Kidney (tissue), 13 donors: ENCODE measurements at regions not wholly inside any gene's neighbourhood (a gene's known extent, or its start where the extent isn't known, plus 50 kb on each side); places are given as distances from the start of the nearest gene placed in this dataset.
"Not testable (repeated sequence)": the region's sequence is repeated elsewhere in the genome, so short reads cannot be mapped to it uniquely, and the experiment has no call there.

Source experiments
- DNase-seq, 5 donors: peaks; one replicate each; pipeline ENCODE4 v3.0.0-alpha.2; 2013 to 2020
- FAIRE-seq: peaks from 2 replicates; lab custom pipeline; 2012; peaks lifted over from hg19 to GRCh38; lab: Jason Lieb, UNC
- H3K27ac ChIP-seq, 2 donors: one replicate each; pipeline ENCODE4 v1.7.0; 2013; ENCODE audit warnings: low read depth in 2 of 2, low read length in 2 of 2, inconsistent platforms in 1 of 2
- H3K27me3 ChIP-seq: one replicate; pipeline ENCODE4 v1.7.1; 2013; ENCODE audit warnings: low read length, inconsistent platforms; ENCODE audit not compliant: control insufficient read depth, insufficient read depth
- H3K36me3 ChIP-seq, 3 donors: one replicate each; pipeline versions ENCODE4 v1.7.0 to v1.7.1; 2013; ENCODE audit warnings: low read length in 3 of 3, control low read depth in 1 of 3, inconsistent platforms in 1 of 3; ENCODE audit not compliant: insufficient read depth in 3 of 3, control insufficient read depth in 2 of 3
- H3K4me1 ChIP-seq, 3 donors: one replicate each; pipeline versions ENCODE4 v1.7.0 to v1.7.1; 2013; ENCODE audit warnings: low read length in 3 of 3, inconsistent platforms in 1 of 3, low read depth in 1 of 3; ENCODE audit not compliant: control insufficient read depth in 2 of 3, insufficient read depth in 2 of 3
- H3K4me3 ChIP-seq, 3 donors: one replicate each; pipeline versions ENCODE4 v1.7.0 to v1.8.1; 2013; ENCODE audit warnings: low read length in 3 of 3, control low read depth in 1 of 3, inconsistent platforms in 1 of 3
- H3K9ac ChIP-seq, 3 donors: one replicate each; pipeline versions ENCODE4 v1.7.0 to v1.7.1; 2013; ENCODE audit warnings: low read length in 3 of 3, control low read depth in 1 of 3, inconsistent platforms in 1 of 3
- H3K9me3 ChIP-seq, 3 donors: one replicate each; pipeline versions ENCODE4 v1.7.0 to v1.7.1; 2013; ENCODE audit warnings: low read length in 3 of 3, control low read depth in 1 of 3, inconsistent platforms in 1 of 3; ENCODE audit not compliant: control insufficient read depth in 2 of 3, insufficient read depth in 1 of 3
- CTCF ChIP-seq: IDR thresholded peaks from 3 replicates; pipeline ENCODE4 v1.5.1; 2012; ENCODE audit warnings: mild to moderate bottlenecking, moderate library complexity, borderline replicate concordance; ENCODE audit not compliant: insufficient read depth; ENCODE audit errors: extremely low read depth
- intact Hi-C: fragments of 100-400 bp; cut with DNase I; formaldehyde crosslinking; loops from one replicate; pipeline ENCODE4 v1.11.1; 2022
- donor health status: control.
- donor health status: control.
- donor health status: control.
- donor health status: control.
- donor health status: control.
- donor health status: DM: yes; HTN: yes; CAD: no.
- donor health status: Normal renal cell carcinoma (clear cell type).

- Histone ChIP-seq H3K36me3 (no peaks in the 10 kb centered on the region), H3K4me3 (no peak overlapping the region), H3K4me1 (peaks cover 0 to 3% (median 0%) of the 10 kb centered on the region in 3 donors), H3K27ac (no peak overlapping the region), H3K27me3 (no peaks in the 10 kb centered on the region), H3K9ac (no peak overlapping the region), H3K9me3 (no peaks in the 10 kb centered on the region)
- FAIRE-seq: no peak
- no peak for DNase-seq
- no peak for TF ChIP-seq CTCF
- intact Hi-C loops: no loop called here
Observed at GRCh38 chr7:50849991-50850390, 67.3 kb upstream of the GRB10 start.

GRCh38 chr7:50848203-50848602 is 65.5 kb upstream of the GRB10 start:
- Histone ChIP-seq H3K36me3 (no peaks in the 10 kb centered on the region), H3K4me1 (peaks cover 0 to 3% (median 0%) of the 10 kb centered on the region in 3 donors), H3K27me3 (no peaks in the 10 kb centered on the region), H3K9me3 (no peaks in the 10 kb centered on the region), H3K27ac (no peak overlapping the region), H3K9ac (no peak overlapping the region), H3K4me3 (no peak overlapping the region)
- no peak for TF ChIP-seq CTCF
- no peak for FAIRE-seq
- intact Hi-C loops: no loop called here
- no peak for DNase-seq

GRCh38 chr7:50844861-50845260 is 62.2 kb upstream of the GRB10 start:
- DNase-seq, intact Hi-C loops, H3K36me3 ChIP-seq, H3K9me3 ChIP-seq, H3K27ac ChIP-seq, H3K27me3 ChIP-seq, H3K4me3 ChIP-seq, H3K9ac ChIP-seq, FAIRE-seq, H3K4me1 ChIP-seq: not testable (repeated sequence)

GRCh38 chr7:50842041-50842440 is 59.3 kb upstream of the GRB10 start:
- FAIRE-seq: no peak
- intact Hi-C loops: no loop called here

More at GRCh38 chr7:50842041-50842440, 59.3 kb upstream of the GRB10 start:
- Histone ChIP-seq H3K4me1 (no peaks in the 10 kb centered on the region), H3K9ac (no peak overlapping the region), H3K27me3 (no peaks in the 10 kb centered on the region), H3K9me3 (no peaks in the 10 kb centered on the region), H3K36me3 (no peaks in the 10 kb centered on the region), H3K27ac (no peak overlapping the region), H3K4me3 (no peak overlapping the region)
- TF ChIP-seq CTCF: no peak
- DNase-seq: no peak
